HG02798 (cell line): ENCODE measurements at regions not wholly inside any gene's neighbourhood (a gene's known extent, or its start where the extent isn't known, plus 50 kb on each side); places are given as distances from the start of the nearest gene placed in this dataset.
"Not testable (repeated sequence)": the region's sequence is repeated elsewhere in the genome, so short reads cannot be mapped to it uniquely, and the experiment has no call there.

Experiments
- ATAC-seq: cut with Tn5 transposase; IDR thresholded peaks from one replicate; pipeline ENCODE4 v1.9.1; 2021; ENCODE audit warnings: mild to moderate bottlenecking; ENCODE audit not compliant: unreplicated experiment, poor library complexity

- ATAC-seq = not testable (repeated sequence)
Observed at GRCh38 chr5:92631237-92631701, 949.8 kb downstream of the NR2F1-AS1 start.

GRCh38 chr5:92629574-92629973 is 951.4 kb downstream of the NR2F1-AS1 start:
- ATAC-seq = no peak

- no peak for ATAC-seq
Observed at GRCh38 chr5:92629000-92629399, 952.0 kb downstream of the NR2F1-AS1 start.

- no peak for ATAC-seq
Observed at GRCh38 chr5:92627186-92627585, 953.8 kb downstream of the NR2F1-AS1 start.

- no peak for ATAC-seq
Observed at GRCh38 chr5:92616085-92616484, 964.9 kb downstream of the NR2F1-AS1 start.

GRCh38 chr5:92613546-92613945 is 967.5 kb downstream of the NR2F1-AS1 start:
- no peak for ATAC-seq

- not testable (repeated sequence) for ATAC-seq
Observed at GRCh38 chr5:92610435-92610834, 970.6 kb downstream of the NR2F1-AS1 start.

GRCh38 chr5:92605591-92605990 is 975.4 kb downstream of the NR2F1-AS1 start:
- no peak for ATAC-seq

- ATAC-seq = no peak
Observed at GRCh38 chr5:92599217-92599810, 981.7 kb downstream of the NR2F1-AS1 start.

GRCh38 chr5:92594031-92594430 is 987.0 kb downstream of the NR2F1-AS1 start:
- ATAC-seq = no peak

- no peak for ATAC-seq
Observed at GRCh38 chr5:92588876-92589275, 992.1 kb downstream of the NR2F1-AS1 start.

GRCh38 chr5:92581690-92582089 is 999.3 kb downstream of the NR2F1-AS1 start:
- ATAC-seq = no peak

GRCh38 chr5:92581249-92581648 is 999.8 kb downstream of the NR2F1-AS1 start:
- no peak for ATAC-seq

GRCh38 chr5:92580814-92581213 is 1000.2 kb downstream of the NR2F1-AS1 start:
- ATAC-seq = no peak

- no peak for ATAC-seq
Observed at GRCh38 chr5:92574023-92574422, 1007.0 kb downstream of the NR2F1-AS1 start.

GRCh38 chr5:92568522-92568921 is 1012.5 kb downstream of the NR2F1-AS1 start:
- no peak for ATAC-seq

- ATAC-seq = no peak
Observed at GRCh38 chr5:92567831-92568450, 1013.1 kb downstream of the NR2F1-AS1 start.

GRCh38 chr5:92566113-92566786 is 1014.8 kb downstream of the NR2F1-AS1 start:
- ATAC-seq = no peak

- ATAC-seq = no peak
Observed at GRCh38 chr5:92565673-92566072, 1015.3 kb downstream of the NR2F1-AS1 start.

GRCh38 chr5:92562065-92562464 is 1019.0 kb downstream of the NR2F1-AS1 start:
- ATAC-seq = no peak

GRCh38 chr5:92561411-92561959 is 1019.5 kb downstream of the NR2F1-AS1 start:
- ATAC-seq = no peak
